Brain pericyte (primary cell): ENCODE measurements at regions not wholly inside any gene's neighbourhood (a gene's known extent, or its start where the extent isn't known, plus 50 kb on each side); places are given as distances from the start of the nearest gene placed in this dataset.
A peak's percentile ranks its signal among the peaks of the same experiment; 100 is the strongest.

ENCODE experiments used
- DNase-seq: peaks from one replicate; pipeline ENCODE4 v3.0.0-alpha.2; 2012; ENCODE audit warnings: low read depth, low spot score

DNA sequence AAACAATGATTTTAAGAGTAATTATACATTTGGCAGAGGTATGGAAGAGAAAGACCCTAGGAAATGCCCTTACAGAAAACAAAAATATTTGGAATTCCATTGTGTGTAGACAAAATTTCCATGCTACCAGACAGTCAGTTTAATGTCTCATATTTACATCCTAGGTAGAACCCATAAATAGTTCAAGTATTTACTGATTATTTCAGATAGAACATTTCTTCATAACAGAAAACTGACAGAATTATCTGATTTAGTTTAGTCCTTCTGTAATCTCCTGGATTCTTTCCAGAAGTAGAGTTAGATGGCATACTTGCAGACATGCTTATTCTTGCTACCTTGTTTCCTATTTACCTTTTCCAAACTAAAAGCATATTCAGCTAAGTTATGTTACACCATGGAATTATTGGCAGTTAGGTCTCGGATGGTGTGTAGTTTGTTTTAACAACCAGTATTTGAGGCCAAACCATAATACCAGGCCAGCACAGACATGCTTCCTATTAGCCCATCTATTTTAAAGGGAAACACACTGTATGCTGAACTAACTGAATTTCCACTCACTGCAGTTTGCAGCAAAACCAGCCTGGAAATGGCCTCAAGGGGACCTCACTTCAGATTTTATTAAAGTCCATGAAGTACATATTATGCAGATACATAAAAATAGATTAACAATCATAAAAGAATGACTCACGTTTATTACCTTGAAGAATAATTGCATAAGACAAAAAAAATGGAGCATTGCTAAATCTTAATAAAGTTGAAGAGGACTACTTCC is 126.6 kb upstream of the LRIG3 start:
- no peak for DNase-seq

DNA sequence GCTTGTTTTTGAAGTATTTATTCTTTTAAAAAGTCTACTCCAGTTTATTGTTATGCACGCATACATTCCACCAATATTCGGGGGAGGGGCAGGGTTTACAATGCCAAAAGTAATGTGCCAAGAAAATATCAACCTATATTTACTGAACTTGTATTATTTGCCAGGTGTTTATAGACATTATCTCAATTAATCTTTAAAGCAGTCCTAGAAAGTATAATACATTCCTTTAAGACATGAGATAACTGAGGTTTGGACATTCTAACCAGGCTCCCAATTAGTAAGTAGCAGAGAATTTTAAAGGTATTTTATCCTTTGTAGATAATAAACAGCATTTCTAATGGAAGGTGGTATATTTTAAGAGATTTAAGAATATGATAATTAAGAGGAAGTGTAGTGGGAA is 124.5 kb upstream of the LRIG3 start:
- no peak for DNase-seq

DNA sequence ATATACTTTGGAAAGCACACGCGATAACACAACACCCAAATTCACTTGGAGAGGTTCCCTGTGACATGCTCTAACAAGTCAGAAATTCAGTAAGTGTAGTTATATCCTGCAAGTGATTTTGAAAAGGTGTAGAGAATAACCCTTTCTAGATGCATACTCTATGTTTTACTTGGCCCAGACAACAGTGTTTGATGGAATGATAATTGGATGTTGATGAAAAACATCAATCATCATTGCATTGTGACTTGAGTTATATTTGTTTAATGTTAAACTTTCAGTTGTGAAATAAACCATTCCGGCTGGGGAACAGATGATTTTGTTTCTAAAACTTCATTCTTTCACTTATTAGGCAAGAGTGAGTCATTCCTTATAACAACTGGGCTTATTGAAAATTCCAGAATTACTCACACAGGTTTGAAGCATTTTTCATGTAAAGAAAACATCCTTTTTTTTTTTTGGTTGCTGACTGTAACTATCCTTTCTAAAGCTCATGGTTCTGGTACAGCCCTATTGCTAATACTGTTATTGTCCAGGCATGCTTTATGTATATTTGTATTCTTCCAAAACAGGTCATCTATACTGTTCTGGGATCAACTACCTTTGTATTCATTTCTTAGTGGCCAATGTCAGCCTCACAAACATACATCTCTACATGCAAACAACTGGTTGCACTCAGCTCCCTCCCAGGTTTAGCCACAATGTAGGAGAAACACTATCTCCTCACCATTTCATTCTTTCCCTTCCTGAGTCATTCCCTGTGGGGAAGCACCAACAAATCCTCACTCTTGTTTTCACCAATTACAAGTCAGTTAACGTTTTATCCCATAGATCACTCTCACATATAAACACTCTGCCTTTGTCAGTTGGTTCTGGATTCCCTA is 121.2 kb upstream of the LRIG3 start:
- DNase-seq, result peak; percentile 59

DNA sequence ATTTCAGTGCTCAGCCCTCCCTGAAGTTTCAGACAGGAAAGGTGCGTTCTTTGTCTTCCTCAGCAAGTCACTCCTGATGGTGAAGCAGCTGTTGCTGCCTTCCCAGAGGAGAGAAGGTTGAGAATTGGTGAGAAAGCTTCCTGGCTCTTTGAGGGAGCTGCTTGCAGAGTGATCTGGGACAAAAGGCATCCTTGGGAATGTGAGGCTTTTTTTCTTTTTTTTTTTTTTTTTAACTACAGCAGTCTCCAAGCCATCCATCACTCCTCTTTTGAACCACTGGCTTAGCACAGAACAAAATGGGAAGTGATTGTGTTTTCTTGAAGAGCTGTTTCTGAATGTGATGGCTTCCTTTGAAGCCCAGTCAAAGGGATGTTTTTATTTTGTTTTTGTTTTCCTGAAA is 120.4 kb upstream of the LRIG3 start:
- no peak for DNase-seq

DNA sequence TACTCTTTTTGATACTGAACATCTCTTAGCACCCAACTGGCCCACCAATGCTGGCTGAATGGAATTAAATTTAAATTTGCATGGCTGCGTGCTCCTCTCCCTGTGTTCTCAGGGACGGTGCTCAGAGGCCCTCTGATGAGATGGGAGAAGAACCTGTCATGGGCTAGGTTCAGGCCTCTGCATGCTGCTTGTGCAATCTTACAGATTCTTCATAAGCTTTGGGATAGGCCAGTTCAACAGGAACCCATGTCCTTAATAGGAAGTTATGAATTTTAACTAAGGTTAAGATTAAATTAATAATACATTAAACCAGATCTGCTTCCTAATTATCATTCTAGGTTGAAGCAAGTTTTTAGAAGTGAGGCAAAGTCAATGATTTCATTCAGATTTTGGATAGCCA is 119.7 kb upstream of the LRIG3 start:
- no peak for DNase-seq

DNA sequence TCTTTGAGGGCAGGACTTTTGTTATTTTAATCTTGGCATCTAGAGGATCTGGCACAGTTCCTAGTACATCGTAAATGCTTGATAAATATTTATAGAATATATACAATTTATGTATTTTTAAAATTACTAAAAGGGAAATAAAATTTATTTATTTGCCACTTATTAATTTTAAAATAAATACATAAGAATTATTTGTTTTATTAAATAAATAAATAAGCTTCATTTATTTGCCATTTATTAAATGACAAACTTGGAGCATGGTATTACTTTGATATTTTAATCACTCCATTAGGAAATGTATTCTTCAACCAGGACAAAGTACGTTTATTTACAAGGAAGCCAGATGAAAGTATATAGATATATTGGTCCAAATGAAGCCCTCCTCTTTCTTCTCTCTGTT is 118.7 kb upstream of the LRIG3 start:
- DNase-seq, result no peak

DNA sequence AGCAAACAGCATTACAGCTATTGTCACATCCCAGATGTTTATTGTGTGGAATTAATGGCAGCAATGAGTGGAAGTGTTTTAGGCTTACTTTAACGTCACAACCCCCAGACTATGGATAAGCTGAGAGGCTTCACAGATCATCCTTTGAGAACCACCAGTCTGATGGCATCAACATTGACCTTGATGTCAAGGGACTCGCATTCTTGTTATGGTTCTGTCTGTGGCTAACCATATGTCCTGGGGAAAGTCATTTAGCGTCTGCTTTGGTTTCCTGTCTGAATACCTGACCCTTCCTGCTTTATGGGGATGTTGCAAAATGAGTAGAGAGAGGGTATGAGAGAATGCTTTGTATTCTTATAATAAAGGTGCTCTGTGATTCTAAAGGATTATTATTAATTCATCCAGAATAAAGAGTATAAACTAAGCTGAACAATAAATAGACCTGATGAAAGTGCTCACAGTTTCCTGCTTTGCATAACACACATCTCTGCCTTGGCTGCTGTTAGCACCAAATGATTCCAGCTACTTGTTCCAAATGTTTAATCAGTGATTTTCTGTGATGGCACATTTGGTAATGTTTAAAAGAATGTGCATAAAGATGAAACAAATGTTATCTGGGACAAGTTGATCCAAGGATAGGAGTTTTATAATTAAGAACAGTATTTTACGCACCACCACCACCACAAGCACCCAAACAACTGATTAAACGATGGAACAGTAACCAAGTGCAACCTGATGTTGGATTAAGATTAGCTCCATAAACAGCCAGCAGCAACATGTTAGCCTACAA is 116.9 kb upstream of the LRIG3 start:
- DNase-seq, result no peak

DNA sequence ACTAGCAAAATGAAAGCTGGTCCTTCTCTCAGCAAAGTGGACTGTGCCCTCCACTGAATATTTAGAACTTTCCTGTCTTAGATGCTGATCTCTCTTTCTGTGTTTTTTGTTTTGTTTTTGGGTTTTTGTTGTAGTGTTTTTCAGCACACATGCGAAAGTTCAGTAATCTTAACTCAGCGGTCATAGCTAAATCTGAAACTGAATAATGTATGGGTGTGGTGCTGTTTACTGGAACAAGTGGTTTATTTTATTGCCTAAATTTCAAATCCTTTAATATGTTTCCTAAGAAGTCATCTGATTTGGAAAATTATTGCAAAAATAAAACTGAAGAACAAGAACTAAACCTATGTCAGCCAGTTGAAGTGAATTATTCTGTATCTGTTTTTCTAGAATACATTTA is 116.0 kb upstream of the LRIG3 start:
- DNase-seq, result no peak

DNA sequence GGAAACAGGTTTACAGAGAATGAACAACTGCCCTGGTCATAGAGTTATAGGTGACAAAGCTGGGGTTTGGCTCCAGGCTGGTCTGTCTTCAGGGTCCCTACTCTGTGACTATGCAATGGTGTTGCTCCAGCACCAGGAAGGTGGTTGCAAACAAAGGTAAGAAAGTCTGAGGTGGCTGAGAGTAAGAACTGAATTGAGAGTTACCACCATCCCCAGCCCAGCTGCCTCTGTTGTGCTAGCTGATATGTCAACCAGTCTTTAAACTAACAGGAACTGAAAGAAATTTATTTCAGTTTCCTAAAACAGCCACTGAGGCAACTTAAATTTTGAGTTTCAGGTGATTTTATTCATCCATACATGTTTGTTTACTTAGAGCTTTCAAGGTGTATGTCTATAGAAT is 111.0 kb upstream of the LRIG3 start:
- no peak for DNase-seq

DNA sequence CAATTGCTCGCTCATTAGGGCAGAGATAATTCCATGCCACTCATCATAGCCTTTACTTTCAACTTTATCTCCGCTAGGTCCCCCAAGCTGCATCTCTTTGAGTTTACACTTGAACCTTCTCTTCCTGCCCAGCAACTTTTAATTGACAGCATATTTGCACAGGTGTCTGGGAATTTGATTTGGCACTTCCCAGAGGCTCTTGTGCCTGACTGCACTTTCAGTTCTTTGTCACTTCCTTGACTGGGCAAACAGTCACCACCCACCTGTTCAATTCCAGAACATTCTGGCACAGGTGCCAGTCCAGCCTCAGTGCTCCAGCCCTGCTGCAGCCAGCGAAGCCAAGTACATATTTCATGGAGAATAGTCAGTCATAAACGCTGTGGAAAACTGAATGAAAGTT is 110.1 kb upstream of the LRIG3 start:
- no peak for DNase-seq

DNA sequence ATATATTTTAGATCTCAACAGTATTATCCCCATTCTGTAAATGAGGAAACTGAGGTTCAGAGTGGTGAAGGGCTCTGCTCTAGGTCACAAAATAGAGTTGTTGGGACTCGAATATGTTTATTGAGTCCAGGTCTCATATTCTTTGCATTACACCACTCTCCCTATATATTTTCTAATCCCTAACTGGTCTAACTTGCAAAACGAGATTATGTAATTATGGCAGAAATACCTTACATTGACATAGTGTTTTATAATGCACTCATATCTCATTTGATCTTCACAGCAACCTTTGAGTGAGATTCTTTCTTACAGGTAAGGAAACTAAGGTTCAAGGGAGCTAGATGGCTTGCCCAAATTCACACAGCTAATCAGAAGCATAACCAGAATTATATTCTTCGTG is 106.9 kb upstream of the LRIG3 start:
- no peak for DNase-seq

DNA sequence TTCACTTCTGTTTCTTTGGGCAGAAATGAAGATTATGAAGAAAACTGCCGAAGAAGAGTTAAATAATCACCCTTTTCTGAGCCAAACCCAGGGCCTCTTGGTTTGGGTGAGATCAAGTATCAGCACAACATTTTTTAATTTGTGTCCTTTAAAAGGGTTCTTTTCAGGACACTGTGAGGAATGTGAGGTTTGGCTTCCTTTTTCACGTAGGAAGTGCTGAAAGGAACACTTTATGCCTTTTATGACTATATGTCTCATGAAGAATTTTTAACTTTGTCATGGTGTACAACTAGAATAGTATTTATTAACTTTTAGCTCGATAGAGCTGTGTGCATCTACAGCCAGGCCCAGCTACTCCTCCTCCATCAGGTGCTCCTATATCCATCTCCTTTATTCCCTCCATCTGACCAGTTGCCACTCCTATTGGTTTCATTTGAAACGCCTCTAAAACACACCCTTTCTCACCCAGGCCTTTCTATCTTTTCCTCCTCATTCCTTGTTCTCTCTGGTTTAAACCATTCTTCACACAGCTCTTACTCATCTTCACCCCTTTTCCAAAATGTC is 103.6 kb upstream of the LRIG3 start:
- no peak for DNase-seq

DNA sequence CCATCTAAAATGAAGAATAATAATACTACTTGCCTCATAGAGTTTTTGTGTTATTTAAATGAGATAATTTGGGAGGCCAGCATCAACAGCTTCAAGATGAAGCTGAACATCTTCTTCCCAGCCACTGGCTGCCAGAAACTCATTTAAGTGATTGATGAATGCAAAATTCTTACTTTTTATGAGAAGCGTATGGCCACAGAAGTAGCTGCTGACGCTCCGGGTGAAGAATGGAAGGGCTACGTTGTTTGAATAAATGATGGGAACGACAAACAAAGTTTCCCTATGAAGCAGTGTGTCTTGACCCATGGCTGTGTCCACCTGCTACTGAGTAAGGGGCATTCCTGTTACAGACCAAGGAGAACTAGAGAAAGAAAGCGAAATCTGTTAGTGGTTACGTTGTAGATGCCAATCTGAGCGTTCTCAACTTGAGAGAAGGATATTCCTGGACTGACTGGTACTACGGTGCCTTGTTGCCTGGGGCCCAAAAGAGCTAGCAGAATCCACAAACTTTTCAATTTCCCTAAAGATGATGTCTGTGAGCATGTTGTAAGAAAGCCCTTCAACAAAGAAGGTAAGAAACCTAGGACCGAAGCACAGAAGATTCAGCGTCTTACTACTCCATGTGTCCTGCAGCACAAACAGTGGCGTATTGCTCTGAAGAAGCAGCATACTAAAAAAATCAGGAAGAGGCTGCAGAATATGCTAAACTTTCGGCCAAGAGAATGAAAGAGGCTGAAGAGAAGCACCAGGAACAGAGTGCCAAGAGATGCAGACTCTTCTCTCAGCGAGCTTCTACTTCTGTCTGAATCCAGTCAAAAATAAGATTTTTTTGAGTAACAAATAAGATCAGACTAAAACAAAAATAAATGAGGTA is 100.0 kb upstream of the LRIG3 start:
- no peak for DNase-seq

DNA sequence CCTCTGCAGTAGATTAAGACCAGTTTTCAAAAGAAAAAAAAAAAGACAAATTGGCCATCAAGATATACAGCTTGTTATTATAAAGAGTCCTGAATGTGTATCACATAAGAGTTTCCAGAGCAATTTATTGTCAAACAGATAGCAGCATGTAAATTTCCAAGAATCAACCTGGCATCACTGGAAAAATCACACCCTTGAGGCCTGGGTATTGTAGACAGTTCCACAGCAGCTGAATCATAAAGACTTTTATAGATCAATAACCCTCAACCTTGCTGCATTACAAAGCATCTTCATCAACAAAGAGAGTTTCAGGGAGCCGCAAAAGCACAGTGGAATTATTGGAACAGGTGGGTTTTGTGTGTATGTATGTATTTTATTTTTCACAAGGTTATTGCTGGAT is 94.6 kb upstream of the LRIG3 start:
- no peak for DNase-seq

DNA sequence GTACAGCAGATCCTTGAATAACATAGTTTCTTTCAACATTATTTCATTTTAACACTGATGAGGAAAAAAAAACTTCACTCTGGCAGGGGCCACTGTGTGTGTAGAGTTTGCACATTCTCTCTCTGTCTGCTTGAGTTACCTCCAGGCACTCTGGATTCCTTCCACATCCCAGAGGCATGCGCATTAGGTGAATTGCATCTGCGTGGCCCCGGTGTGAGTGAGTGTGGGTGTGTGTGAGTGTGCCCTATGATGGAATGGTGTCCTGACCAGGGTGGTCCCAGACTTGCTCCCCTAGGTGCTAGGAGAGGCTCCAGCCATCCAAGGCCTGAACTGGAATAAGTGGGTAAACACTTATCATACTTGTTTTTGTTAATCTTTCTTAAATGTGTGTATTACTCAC is 90.6 kb upstream of the LRIG3 start:
- no peak for DNase-seq

DNA sequence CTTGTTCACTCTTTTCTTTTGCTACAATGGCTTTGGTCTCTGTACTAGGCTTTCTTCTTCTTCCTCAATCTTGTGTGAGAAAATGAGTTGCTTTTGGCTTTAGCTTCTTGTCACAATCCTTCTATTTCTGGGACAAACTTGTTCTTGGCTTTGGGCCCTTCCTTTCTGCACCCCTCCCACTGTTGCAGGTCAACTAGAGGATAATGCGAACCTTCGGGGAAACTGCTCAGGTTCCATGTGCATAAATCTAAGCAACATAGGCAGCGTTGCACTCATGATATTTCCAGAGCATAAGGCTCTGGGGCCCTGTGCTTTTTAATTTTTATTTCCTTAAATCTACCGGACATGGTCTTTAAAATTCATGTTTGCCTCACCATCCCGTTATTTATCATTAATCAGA is 89.8 kb upstream of the LRIG3 start:
- DNase-seq, result no peak

DNA sequence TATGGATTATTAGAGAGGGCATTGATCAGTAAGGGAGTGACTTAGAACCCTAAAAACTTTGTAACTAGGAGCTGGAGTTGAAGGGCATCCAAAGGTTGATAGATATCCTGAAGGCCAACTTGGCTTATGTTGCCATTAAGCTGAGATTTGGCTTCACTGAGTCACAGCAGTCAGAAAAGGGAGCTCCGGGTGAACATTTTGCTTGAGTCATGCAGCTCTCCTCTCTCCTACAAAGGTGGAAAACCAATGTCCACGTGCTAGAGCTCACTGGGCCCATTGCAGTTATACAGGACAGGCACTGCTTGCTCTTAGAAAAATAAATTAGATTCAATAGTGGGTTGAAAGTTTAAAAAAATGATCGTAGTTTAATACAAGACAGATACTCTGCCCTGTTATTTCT is 87.3 kb upstream of the LRIG3 start:
- DNase-seq, result no peak

DNA sequence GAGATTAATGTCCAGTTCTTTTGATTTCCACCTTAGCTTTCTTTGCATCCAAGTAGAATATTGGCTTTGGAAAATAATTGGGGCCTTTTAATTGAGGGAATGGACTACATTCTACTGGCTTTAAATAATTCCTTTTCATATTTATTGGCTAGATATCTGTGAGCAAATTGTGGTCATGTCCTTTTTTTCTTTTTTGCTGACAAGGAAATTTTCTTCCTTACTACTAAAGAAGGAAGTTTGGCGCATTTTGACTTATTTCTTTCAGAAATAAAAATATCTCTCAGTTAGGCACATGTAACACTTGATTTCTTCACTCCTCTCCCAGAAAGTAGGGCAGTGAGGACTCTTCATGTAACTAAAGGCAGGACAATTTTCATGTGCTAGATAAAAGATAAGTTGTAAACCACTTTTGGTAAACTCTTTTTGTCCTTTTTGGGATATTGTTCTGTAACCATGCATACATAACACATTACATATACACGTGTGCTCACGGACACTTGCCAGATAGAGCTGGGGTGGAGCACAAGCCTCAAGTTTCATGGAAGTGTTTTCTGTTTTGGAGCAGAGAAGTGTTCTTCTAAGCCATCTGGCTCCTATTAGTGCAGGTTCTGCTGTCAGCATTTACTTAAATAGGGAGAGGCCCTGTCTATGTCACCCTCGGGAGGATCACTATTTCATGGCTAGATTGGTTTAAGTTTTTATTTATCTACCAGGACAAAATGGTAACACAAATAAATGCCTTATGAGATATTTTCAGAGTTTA is 85.1 kb upstream of the LRIG3 start:
- DNase-seq, result peak; percentile 7

DNA sequence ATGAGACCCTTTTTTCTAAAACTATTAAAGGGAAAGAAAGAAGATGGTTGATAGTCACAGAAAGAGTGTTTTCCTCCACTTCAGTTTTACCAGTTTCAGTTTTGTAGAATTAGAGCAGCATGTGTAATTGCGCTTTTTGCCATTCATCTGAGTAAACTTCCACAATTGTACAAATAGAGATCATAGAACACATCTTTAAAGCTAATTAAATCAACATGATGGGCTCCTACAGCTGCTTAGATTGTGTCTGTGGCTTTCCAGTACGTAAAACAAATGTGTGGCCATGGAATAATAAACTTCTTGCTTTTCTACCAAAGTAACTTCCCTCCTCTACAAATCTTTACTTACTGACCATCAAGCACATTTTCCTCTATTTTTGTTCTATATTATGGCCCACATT is 84.2 kb upstream of the LRIG3 start:
- DNase-seq, result no peak

DNA sequence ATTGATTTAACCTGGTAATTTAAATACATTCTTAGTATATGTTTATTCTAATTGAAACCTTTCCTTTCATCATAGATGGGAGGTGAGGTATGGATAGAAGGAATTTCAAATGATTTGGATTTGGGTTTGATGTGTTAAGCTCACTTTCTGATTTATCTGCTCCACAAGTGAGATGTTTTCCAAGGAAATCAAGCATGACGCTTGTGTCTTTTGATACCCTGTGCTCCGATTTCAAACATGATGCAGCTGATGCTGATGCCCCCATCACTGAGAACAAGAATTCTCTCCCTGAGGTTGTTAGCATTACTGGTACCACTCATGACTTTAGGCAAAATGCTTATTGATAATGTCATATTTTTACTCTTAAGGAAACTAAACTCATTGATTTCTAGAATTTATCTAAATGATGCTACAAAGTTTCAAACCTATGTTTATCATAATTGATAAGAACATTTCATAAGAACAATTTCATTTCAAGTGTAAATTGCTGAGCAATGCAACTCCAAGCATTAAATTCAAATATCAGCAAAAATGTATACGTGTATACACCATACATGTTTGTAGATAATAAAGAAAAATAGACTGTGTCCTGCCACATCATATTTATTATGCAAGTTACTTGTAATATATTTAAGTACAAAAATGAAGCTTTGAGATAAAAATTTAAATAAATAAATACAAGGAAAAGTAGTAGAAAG is 75.5 kb upstream of the LRIG3 start:
- no peak for DNase-seq
